K562 (cell line): ENCODE measurements at regions not wholly inside any gene's neighbourhood (a gene's known extent, or its start where the extent isn't known, plus 50 kb on each side); places are given as distances from the start of the nearest gene placed in this dataset.

Experiments used
- ATAC-seq: fragments of 200-7000 bp; cut with Tn5 transposase; 3 replicates; pipeline ENCODE4 v1.9.1; 2020; ENCODE audit warnings: moderate library complexity
- BruUV-seq: library from RNA; stranded (reverse); fragments of 400-500 nt; replicated peaks from 2 replicates; lab custom pipeline; 2021; lab: Mats Ljungman, UMichigan
- CTCF ChIA-PET: fragments of 300-600 bp; formaldehyde crosslinking; extraction: SDS; loops from one replicate; lab custom pipeline; 2021; ENCODE audit warnings: low intra/inter-chr PET ratio; lab: Yijun Ruan, JAX
- POLR2A ChIA-PET: fragments of 300-600, 350-650 bp; sonication (Branson Sonifier 250); formaldehyde crosslinking; extraction: SDS; loops from one replicate; lab custom pipeline; 2021; ENCODE audit warnings: antibody characterized with exemption, inconsistent platforms; lab: Yijun Ruan, JAX
- DNase-seq, 4 experiments: peaks; one replicate each; pipeline versions ENCODE4 v3.0.0 to v3.0.0-alpha.2; 2011 to 2018; ENCODE audit warnings: low spot score in 3 of 4, mixed read lengths in 3 of 4; ENCODE audit errors: extremely low read depth in 1 of 4
- FAIRE-seq: peaks from 2 replicates; lab custom pipeline; 2011; peaks lifted over from hg19 to GRCh38; lab: Jason Lieb, UNC
- H2AFZ ChIP-seq: 2 replicates; pipeline ENCODE4 v1.6.0; 2011; ENCODE audit warnings: low read depth, low read length, control low read depth, inconsistent platforms
- H3K27ac ChIP-seq: fragments of 200-600 bp; 3 replicates; pipeline ENCODE4 v1.8.0; 2011; ENCODE audit warnings: low read depth, mild to moderate bottlenecking, control low read depth, inconsistent platforms, low read length, moderate library complexity, mixed read lengths; ENCODE audit errors: extremely low read depth
- H3K27me3 ChIP-seq, 2 experiments: fragments of 300-600 bp in 1 of 2; 2 replicates in 1 of 2; 3 replicates in 1 of 2; pipeline versions ENCODE4 v1.6.0 to v1.8.0; 2011; ENCODE audit warnings: inconsistent platforms in 2 of 2, low read length in 2 of 2, mild to moderate bottlenecking in 1 of 2, mixed read lengths in 1 of 2, moderate library complexity in 1 of 2; ENCODE audit not compliant: control insufficient read depth in 2 of 2, insufficient read depth in 2 of 2
- H3K36me3 ChIP-seq: fragments of 300-600 bp; 3 replicates; pipeline ENCODE4 v1.8.0; 2011; ENCODE audit warnings: mild to moderate bottlenecking, low read length, inconsistent platforms; ENCODE audit not compliant: control insufficient read depth, insufficient read depth
- H3K4me1 ChIP-seq, 2 experiments: fragments of 200-600 bp in 1 of 2; replicated peaks in 1 of 2; 2 replicates in 1 of 2; 3 replicates in 1 of 2; pipeline versions ENCODE4 v1.5.1 to v1.8.0; 2011; ENCODE audit warnings: inconsistent platforms in 2 of 2, low read length in 2 of 2, mild to moderate bottlenecking in 1 of 2, mixed read lengths in 1 of 2, moderate library complexity in 1 of 2; ENCODE audit not compliant: control insufficient read depth in 2 of 2, insufficient read depth in 2 of 2
- H3K4me2 ChIP-seq: 2 replicates; pipeline ENCODE4 v1.6.1; 2011; ENCODE audit warnings: low read length, control low read depth, inconsistent platforms, mixed read lengths; ENCODE audit not compliant: insufficient read depth
- H3K4me3 ChIP-seq: fragments of 200-600 bp; sonication (generic), shearing (Covaris generic); 2 replicates; pipeline ENCODE4 v1.5.1; 2016; ENCODE audit warnings: control low read depth, inconsistent platforms
- H3K79me2 ChIP-seq: fragments of 200-600 bp; 3 replicates; pipeline ENCODE4 v1.8.0; 2011; ENCODE audit warnings: low read length, inconsistent platforms; ENCODE audit not compliant: control insufficient read depth, insufficient read depth
- H3K9ac ChIP-seq, 2 experiments: 2 replicates each; pipeline versions ENCODE4 v1.6.0 to v1.6.1; 2011; ENCODE audit warnings: low read depth in 2 of 2, low read length in 2 of 2, control low read depth in 1 of 2, inconsistent platforms in 1 of 2, mild to moderate bottlenecking in 1 of 2, mixed read lengths in 1 of 2; ENCODE audit not compliant: insufficient read depth in 1 of 2
- H3K9me1 ChIP-seq: one replicate; pipeline ENCODE4 v1.6.0; 2011; ENCODE audit warnings: inconsistent platforms, mild to moderate bottlenecking, low read length, moderate library complexity; ENCODE audit not compliant: control insufficient read depth, insufficient read depth
- H3K9me3 ChIP-seq: replicated peaks from 2 replicates; pipeline ENCODE4 v1.5.1; 2011; ENCODE audit warnings: low read depth, low read length, inconsistent platforms; ENCODE audit not compliant: control insufficient read depth, insufficient read depth
- H4K20me1 ChIP-seq: replicated peaks from 2 replicates; pipeline ENCODE4 v1.6.1; 2011; ENCODE audit warnings: low read length, inconsistent platforms, mixed read lengths; ENCODE audit not compliant: control insufficient read depth, insufficient read depth
- NCOR1 ChIP-seq: fragments of 450-650 bp; IDR thresholded peaks from 2 replicates; pipeline ENCODE4 v1.6.1; 2016; ENCODE audit warnings: mild to moderate bottlenecking, moderate library complexity
- SNIP1 ChIP-seq: fragments of 450-650 bp; IDR thresholded peaks from 2 replicates; pipeline ENCODE4 v1.7.1; 2017; ENCODE audit warnings: low read depth, mild to moderate bottlenecking
- ZMIZ1 ChIP-seq, 2 experiments: fragments of 150-350 bp in 1 of 2; IDR thresholded peaks; 2 replicates each; pipeline ENCODE4 v1.6.1; 2012 to 2016; ENCODE audit warnings: low read depth in 2 of 2, low read length in 2 of 2, mild to moderate bottlenecking in 1 of 2, moderate library complexity in 1 of 2
- ZNF644 ChIP-seq: fragments of 200-800 bp; sonication (Bioruptor generic); IDR thresholded peaks from 2 replicates; pipeline ENCODE4 v1.6.1; 2016; ENCODE audit warnings: low read depth, missing genetic modification characterization, missing compliant biosample characterization
- WGBS: fragments of 100-300 bp; shearing (Covaris generic); methylation state at CpG from one replicate; pipeline ENCODE4 v1.1.6; 2016; ENCODE audit warnings: low coverage, mixed read lengths; ENCODE audit not compliant: insufficient coverage; ENCODE audit errors: missing lambda C conversion rate; 5-methylcytosine and 5-hydroxymethylcytosine counted together
- in situ Hi-C: fragments of 300-500 bp; cut with MboI; formaldehyde crosslinking; loops from 4 replicates; pipeline ENCODE4 v1.15.0; 2018; ENCODE audit warnings: inconsistent platforms, mixed read lengths
- intact Hi-C: fragments of 100-400 bp; cut with micrococcal nuclease; formaldehyde crosslinking; loops from 2 replicates; pipeline ENCODE4 v1.14.2; 2022
- TF ChIP-seq, protein P1 (sequence below): sonication (generic); formaldehyde crosslinking; IDR thresholded peaks from 2 replicates; pipeline ENCODE4 v1.4.0; 2020; ENCODE audit warnings: mild to moderate bottlenecking, missing genetic modification reagents
- TF ChIP-seq, protein P2 (sequence below): fragments of 200-800 bp; sonication (Bioruptor generic); IDR thresholded peaks from 2 replicates; pipeline ENCODE4 v1.6.1; 2016; ENCODE audit warnings: missing genetic modification characterization, missing compliant biosample characterization

DNA sequence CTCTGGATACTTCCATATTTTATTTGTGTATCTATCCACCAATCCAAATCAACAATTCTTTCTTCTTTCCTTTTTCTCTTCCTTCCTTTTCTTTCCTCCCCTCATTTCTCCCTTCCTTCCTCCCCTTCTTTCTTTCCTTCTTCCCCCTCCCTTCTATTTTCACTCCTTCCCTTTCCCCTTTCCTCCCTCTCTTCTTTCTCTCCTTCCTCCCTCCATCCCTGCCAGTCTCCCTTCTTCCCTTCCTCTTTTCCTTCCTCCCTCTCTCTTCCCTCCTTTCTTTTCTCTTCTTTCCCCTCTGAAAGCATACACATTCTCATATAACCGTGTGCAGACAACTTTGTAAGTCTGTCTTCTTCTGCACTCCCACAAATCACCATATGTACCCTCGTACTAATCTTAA, 382.3 kb upstream of the MAF start:
- 16% methylated on average over 2 of the region's 2 CpGs for WGBS
- Histone ChIP-seq H3K4me1 (peaks cover 5 to 17% of the 10 kb centered on the region in 2 experiments), H3K4me2 (no peak overlapping the region), H3K27me3 (no peaks in the 10 kb centered on the region), H4K20me1 (no peaks in the 10 kb centered on the region), H3K79me2 (no peaks in the 10 kb centered on the region), H3K9me3 (no peaks in the 10 kb centered on the region), H3K36me3 (no peaks in the 10 kb centered on the region), H3K9me1 (no peaks in the 10 kb centered on the region), H3K27ac (no peak overlapping the region), H3K4me3 (no peak overlapping the region), H3K9ac (no peak overlapping the region), H2AFZ (no peak overlapping the region; the same call in 1 of the 2 replicates)
- DNase-seq = no peak
- no TSS peak for BruUV-seq
- ATAC-seq = no peak
- no peak for FAIRE-seq
- intact Hi-C loops (no loop called here), in situ Hi-C loops (no loop called here)
- POLR2A ChIA-PET = interaction anchor here (1.0 to 1.2 kb wide), 2 partner anchors 11 kb away, joined by 3 to 4 read pairs; no protein-coding TSS in a partner anchor
- CTCF ChIA-PET = interaction anchor here (0.5 kb wide), 1 partner anchor 114 kb away, joined by 3 read pairs; no protein-coding TSS in a partner anchor
- TF ChIP-seq SNIP1 (no peak), NCOR1 (no peak), ZMIZ1 (IDR thresholded peaks at IDR 0.05; ENCODE audit: low read depth in 2 of 2, low read length in 2 of 2) (no peak), ZNF644 (tag) (no peak)
- TF ChIP-seq, protein P1, sequence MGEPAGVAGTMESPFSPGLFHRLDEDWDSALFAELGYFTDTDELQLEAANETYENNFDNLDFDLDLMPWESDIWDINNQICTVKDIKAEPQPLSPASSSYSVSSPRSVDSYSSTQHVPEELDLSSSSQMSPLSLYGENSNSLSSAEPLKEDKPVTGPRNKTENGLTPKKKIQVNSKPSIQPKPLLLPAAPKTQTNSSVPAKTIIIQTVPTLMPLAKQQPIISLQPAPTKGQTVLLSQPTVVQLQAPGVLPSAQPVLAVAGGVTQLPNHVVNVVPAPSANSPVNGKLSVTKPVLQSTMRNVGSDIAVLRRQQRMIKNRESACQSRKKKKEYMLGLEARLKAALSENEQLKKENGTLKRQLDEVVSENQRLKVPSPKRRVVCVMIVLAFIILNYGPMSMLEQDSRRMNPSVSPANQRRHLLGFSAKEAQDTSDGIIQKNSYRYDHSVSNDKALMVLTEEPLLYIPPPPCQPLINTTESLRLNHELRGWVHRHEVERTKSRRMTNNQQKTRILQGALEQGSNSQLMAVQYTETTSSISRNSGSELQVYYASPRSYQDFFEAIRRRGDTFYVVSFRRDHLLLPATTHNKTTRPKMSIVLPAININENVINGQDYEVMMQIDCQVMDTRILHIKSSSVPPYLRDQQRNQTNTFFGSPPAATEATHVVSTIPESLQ (CRISPR knock-in tag) = no peak
- TF ChIP-seq, protein P2, sequence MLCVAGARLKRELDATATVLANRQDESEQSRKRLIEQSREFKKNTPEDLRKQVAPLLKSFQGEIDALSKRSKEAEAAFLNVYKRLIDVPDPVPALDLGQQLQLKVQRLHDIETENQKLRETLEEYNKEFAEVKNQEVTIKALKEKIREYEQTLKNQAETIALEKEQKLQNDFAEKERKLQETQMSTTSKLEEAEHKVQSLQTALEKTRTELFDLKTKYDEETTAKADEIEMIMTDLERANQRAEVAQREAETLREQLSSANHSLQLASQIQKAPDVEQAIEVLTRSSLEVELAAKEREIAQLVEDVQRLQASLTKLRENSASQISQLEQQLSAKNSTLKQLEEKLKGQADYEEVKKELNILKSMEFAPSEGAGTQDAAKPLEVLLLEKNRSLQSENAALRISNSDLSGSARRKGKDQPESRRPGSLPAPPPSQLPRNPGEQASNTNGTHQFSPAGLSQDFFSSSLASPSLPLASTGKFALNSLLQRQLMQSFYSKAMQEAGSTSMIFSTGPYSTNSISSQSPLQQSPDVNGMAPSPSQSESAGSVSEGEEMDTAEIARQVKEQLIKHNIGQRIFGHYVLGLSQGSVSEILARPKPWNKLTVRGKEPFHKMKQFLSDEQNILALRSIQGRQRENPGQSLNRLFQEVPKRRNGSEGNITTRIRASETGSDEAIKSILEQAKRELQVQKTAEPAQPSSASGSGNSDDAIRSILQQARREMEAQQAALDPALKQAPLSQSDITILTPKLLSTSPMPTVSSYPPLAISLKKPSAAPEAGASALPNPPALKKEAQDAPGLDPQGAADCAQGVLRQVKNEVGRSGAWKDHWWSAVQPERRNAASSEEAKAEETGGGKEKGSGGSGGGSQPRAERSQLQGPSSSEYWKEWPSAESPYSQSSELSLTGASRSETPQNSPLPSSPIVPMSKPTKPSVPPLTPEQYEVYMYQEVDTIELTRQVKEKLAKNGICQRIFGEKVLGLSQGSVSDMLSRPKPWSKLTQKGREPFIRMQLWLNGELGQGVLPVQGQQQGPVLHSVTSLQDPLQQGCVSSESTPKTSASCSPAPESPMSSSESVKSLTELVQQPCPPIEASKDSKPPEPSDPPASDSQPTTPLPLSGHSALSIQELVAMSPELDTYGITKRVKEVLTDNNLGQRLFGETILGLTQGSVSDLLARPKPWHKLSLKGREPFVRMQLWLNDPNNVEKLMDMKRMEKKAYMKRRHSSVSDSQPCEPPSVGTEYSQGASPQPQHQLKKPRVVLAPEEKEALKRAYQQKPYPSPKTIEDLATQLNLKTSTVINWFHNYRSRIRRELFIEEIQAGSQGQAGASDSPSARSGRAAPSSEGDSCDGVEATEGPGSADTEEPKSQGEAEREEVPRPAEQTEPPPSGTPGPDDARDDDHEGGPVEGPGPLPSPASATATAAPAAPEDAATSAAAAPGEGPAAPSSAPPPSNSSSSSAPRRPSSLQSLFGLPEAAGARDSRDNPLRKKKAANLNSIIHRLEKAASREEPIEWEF (CRISPR knock-in tag) = no peak
